ENCODE measurements at regions not wholly inside any gene's neighbourhood (a gene's known extent, or its start where the extent isn't known, plus 50 kb on each side); places are given as distances from the start of the nearest gene placed in this dataset.

DNA sequence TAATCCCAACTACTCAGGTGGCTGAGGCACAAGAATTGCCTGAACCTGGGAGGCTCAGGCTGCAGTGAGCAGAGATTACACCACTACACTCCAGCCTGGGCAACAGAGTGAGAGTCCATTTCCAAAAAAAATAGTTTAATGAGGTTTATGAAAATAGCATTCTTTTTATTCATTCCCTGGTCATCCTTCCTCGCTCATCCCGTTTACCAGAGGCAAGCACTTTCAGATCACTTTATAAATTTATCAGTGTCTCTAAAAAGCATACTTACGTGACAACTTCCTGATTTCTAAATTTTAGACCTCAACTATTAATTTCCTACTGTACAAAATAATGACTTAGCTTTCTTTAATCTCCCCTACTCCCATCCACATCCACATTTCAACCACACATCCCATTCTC, 864.8 kb downstream of the EPHA4 start:
- TF ChIP-seq EZH2 (IDR thresholded peaks at IDR 0.05; ENCODE audit: insufficient read depth, poor library complexity, severe bottlenecking), result no peak
- no peak for TF ChIP-seq EZH2phosphoT487 (IDR thresholded peaks at IDR 0.05; ENCODE audit: insufficient read depth, low read depth)
